GM19452 (cell line): ENCODE measurements at regions not wholly inside any gene's neighbourhood (a gene's known extent, or its start where the extent isn't known, plus 50 kb on each side); places are given as distances from the start of the nearest gene placed in this dataset.

Source experiments
- ATAC-seq: cut with Tn5 transposase; IDR thresholded peaks from one replicate; pipeline ENCODE4 v1.9.1; 2021; ENCODE audit not compliant: unreplicated experiment

DNA sequence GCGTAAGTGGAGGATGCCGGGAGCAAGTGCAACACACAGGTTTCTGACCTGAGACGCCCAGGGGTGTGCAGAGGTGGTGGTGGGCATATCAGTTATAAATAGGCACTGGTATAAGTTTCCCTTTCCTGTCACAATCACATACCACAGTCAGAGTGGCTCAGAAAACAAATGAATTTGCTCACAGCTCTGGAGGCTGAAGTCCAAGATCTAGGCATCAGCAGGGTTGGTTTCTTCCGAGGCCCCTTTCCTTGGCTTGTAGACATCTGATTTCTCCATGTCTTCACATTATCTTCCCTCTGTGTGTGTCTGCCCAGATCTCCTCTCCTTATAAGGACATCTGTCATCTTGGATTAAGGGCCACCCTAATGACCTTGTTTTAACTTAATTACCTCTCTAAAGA is 250.5 kb upstream of the TNRC6C start:
- ATAC-seq, result no peak

DNA sequence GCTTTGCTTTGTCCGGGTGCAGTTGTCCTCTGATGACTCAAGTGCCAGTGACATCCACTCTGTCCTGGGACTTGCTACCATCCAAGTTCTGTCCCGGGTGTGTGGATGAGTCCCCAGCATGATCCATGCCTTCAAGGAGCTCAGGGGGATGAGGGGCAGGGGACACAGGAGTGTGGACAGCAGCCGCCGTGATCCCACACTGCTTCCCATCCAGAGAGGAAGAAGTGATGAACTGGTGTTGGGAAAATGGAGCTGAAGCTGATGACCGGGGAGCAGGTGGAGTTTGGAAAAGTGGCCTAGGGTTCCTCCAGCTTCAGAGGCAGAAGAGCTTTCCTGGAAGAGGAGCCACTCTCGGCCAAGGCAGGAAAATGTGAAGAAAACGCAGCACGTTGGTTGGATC is 249.6 kb upstream of the TNRC6C start:
- ATAC-seq, result no peak

DNA sequence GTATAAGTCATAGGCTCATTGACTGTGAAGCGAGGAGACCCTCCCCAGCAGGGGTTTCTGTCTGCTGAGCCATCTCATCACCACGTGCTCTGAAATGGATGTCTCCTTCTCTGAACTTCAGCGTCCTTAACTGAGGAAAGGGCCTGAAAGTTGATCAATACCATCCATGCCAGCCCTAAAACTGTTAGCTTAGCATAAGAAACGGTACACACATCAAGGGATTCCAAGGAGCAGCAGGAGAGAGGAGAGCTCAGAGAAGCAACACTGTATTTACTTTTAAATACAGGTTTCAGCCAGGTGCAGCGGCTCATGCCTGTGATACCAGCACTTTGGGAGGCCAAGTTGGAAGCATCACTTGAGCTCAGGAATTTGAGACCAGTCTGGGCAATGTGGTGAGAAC is 248.9 kb upstream of the TNRC6C start:
- no peak for ATAC-seq

DNA sequence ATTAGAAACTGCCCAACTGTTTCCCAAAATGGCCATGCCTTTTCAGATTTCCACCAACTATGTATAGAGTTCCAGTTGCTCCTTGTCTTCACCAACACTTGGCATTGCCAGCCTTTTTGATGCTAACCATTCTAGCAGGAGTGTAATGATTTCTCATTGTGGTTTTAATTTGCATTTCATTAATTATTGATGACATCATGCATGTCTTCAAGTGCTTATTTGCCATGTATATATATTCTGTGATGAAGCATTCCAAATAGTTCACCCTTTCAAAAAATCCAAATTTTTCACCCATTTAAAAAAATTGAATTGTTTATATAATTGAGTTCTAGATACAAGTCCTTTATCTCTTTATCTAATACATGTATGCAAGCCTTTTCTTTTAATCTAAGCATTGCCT is 245.9 kb upstream of the TNRC6C start:
- ATAC-seq, result no peak

DNA sequence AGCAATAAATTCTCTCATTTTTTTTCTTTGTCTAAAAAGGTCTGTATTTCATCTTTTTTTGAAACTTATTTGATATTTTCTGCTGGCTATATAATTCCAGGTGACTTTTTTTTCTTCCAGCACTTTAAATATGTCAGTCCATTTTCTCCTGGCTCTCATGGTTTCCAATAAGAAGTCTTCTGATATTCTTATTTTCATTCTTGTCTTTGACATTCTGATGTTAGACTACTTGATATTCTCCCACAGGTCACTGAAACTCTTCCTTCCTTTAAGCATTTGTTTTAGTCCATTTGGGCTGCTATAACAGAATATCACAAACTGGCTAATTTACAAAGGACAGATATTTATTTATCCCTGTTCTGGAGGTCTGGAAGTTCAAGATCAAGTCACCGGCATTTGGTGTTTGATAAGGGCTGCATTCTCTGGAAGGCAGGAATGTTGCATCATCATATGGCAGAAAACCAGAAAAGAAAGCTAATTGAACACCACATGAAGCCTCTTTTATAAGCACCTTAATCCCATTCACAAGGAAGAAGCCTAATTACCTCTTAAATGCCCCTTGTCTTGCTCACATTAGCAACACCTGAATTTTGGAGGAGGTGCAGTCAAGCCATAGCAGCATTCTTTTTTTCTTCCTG is 242.1 kb upstream of the TNRC6C start:
- no peak for ATAC-seq

DNA sequence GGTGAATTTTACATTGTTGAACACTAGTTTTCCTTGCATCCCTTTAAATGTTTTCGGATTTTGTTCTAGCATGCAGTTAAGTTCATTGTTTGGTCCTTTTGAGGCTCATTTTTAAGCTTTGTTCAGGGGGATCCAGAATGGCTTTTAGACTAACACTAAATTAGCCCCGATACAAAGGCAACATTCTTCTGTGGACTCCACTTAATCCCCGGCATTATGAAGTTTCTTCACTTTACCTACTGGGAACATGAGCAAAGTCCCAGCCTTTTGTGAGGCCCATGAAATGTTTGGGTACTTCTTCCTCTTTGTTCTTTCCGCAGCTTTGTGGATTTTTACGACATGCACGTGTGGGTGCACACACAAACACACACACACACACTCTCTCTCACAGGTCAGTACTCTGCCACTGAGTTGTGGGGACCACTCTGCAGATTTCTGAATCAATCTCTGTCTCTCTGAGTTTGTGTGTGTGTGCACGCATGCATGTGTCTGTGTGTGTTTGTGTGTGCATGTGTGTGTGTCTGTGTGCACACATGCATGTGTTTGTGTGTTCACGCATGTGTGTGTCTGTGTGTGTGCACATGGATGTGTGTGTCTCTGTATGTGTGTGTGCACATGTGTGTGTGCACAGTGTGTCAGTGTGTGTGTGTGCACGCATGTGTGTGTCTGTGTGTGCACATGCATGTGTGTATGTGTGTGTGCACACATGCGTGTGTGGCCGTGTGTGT is 240.4 kb upstream of the TNRC6C start:
- no peak for ATAC-seq

DNA sequence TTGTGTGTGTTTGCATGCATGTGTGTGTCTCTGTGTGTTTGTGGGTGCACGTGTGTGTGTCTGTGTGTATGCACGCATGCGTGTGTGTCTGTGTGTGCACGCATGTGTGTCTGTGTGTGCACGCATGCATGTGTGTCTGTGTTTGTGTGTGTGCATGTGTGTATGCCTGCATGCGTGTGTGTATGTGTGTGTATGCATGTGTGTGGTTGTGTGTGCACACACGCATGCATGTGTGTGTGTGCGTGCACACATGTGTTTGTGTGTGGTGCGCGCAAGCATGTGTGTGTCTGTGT is 239.9 kb upstream of the TNRC6C start:
- ATAC-seq, result no peak

DNA sequence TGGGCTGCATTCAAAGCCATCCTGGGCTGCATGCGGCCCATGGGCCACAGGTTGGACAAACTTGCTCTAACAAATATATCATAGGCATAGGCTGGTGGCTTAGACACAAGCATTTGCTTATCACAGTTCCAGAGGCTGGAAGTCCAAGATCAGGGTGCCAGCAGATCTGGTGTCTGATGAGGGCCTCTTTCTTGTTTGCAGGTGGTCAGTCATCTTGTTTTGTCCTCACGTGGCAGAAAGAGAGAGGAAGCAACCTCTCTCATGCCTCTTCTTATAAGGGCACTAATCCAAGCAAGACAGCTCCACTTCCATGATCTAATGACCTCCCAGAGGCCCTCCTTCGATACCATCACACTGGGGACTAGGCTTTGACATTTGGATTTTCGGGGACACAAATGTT is 238.7 kb upstream of the TNRC6C start:
- no peak for ATAC-seq

DNA sequence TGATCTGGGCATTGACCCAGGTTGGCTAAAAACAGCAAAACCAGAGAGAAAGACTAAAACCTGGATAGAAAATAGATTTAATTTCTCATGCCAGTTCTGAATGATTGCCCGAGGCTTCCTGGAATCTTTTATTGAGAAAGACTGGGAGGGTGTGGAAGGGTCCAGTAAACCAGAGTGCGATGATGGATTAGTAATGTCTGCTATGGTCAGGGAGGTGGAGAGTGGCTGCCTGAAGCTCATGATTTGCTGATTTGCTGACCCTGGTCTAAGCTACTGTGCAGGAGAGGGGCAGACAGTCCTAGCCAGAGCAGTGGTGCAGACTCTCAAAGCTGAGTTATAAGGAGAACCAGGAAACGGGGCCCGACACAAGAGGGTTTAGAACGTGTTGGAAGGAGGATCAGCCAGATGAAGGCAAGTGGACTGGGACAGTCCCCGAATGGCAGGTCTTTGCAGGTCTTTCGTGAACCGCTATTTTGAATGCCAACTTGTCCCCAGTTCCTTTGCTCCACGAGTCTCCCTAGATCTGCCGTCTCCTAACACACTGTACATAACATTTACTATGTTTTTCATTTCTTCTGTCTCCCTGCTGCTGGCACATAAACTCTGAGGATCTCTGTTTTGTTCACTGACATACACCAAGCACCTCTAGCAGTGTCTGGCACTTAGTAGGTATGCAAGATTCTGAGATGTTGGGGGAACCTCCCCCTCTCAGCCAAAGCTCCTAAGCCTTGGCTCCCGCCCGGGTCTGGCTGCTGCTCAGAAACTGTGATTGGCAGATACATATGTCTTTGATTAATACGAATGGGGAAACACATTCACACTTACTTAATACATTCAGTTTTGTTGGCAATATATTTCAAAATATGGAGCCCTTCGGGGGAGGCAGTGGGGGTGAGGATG is 237.3 kb upstream of the TNRC6C start:
- ATAC-seq, result no peak

DNA sequence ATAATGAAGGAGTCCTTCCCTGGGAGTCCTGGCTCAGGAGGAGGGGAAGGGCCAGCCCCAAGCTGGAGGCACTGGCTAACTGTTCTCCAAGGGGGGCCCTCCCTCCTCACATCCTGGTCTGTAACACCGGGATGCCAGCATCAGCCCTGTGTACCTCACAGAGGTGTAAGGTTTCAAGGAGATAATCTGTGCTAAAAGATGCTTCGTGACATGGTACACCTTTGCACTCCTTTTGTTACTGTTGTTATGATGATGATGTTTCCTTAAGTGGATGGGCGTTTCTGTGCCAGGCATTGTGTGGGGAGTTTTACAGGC is 236.7 kb upstream of the TNRC6C start:
- ATAC-seq, result no peak

DNA sequence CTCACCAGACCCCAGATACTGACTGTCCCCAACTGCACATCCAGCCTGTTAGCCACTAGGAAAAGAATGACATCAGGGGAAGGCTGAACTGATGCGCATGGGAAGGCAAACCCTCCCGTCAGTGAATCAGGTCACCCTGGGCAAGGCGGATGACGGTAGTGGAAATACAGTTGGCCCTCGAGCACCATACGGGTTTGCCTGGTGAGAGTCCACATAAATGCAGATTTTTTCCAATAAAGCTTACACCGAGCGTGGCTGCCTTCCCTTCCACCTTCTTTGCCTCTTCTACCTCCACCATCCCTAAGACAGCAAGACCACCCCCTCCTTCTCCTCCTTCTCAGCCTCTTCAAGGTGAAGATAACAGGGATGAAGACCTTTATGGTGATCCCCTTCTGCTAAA is 236.1 kb upstream of the TNRC6C start:
- ATAC-seq, result no peak

DNA sequence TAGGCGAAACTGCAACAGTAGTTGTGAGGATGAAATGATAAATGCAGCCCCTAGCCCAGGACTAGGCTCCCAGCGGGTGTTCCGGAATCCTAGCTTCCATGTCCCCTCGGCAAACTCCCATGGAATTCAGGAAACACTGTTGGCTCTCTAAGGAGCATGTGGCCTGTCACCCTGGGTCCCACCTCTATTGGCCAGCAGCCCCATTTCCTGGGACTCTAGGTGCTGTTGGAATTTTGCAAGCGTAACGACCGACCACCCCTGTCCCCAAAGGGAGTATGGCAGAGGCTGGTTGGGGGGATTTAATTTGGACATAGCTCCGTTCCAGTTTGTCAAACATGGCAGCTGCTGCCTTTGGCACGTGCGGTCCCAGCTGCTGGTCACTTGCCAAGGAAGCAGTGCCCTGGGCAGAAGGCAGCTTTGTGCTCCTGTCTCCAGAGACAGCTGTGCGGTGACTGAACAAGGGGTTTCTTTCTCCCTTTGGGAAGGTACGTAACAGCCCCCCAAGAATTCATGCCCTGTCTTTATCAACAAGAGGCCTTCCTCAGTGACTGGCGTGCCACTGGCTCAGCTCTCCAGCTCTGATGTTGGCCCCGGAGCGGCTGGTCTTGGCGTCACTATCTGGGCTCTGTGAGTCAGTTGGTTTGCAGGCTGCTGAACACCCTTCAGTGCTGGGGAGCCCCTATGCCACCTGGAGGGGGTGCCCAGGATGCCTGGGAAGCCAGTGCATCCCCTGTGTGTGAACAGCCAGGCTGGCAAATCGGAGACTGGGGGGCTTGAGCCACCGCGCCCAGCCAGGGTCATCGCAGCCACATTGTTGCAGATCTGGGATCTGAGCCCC is 235.2 kb upstream of the TNRC6C start:
- ATAC-seq, result no peak

DNA sequence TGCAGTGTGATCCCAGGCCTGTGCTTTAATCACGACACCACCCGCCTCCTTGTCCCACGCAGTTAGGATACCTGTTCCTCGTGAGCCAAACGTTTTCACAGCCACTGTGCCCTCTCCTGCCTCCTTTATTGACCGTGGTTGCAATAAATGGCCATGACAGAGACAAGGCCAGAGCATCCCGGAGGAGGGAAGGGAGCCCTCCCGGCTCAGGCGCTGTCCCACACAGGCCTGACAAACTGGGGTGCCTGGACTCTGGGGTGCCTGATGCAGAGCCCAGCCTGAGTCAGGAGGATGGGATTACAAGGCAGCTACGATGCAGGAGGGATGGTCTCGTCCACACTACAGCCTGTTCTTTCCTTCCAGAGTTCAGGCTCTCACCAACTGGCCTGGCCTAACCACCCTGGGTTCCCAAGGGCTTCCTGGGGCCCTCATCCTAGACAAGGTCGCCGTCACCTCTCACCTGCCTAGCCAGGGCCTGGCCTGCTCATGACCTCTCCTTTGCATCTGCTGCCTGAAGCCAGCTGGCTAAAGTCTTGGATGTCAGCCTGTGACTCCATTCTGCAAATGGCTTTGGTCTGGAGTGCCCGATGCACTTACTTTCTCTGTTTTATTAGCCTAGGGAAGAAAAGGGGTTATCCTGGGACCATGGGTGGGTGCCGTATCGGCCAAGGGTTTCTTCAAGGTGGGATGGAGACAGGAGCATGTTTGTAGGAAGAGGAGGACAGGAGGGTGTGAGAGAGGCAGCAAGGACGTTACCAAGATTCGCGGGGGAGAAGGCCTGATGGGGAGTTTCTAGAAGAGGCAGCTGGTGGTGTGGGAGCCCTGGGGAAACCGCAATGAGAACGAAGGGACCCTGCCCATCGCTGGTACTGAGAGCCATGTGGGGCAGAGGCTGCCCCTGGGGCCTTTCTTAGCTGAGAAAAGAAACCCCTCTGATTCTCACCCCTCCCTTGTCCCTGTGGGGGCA is 234.3 kb upstream of the TNRC6C start:
- no peak for ATAC-seq

DNA sequence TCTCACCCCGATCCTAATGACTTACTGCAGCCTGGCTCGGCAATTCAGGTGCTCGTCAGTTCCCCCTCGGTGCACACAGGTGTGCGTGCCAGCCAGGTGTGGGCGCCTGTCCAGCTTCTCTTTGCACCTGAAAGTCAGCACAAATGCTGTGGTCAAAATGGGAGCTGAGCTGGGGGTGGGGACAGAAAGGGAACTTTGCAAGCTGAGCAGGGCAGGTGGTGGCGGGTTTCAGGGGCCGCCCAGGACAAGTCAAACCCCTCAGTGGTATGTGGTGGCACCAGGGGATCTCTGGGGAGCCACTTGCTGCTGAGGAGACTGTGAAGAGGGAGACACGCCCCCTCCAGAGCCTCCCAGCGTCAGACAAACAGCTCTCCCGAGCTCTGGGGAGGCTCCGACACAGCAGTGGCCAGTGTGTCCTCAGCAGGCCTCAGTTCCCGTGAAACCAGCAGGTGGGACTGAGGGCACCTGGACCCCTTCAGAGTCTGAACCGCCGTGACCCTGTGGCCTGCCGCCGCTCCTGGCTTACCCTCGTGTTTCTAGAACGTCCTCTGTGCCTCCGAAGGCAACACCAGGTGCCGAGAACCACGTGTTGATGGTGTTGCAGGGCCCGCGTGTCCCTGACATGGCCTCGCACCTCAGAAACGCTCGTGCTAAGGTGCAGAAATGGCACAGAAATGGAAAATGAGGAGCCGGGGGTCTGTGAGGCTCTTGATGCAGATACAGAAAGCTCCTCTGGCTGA is 233.5 kb upstream of the TNRC6C start:
- ATAC-seq, result no peak

DNA sequence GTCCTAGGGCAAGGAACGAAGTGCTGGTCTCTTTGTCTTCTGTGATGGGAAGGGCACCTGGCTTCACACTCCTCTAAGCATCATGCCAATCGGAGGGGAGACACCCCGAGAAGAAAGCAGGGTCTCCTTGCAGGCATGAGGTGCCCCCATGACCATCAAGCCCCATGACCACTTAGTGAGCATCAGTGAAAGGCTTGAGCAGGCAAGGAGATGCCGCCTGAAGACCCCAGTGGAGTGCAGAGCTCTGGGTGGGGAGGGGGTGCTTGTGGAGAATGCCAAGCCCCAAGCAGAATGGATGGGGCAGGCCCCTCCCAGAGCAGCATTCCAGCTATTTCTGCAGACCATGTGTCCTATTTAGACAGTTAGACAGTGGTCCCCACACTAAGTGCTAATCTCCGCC is 232.7 kb upstream of the TNRC6C start:
- no peak for ATAC-seq

DNA sequence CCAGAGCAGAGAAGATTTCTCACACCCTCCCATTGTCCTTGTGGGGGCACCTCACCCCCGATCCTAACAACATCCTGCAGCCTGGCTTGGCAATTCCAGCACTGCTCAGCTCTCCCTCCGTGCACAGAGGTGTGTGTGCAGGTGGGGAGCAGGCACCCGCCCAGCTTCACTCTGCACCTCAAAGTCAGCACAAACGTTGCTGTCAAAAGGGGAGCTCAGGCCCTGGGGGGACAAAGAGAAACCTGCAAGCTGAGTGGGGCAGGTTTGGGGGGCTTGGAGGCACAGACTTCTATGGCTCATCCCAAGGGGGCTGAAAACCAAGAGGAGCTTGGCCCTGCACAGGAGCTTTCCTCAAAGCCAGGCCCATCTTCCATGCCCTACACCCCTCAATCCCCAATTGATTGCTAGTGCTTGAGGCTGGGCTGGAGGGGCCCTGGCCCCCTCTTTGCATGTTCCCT is 231.9 kb upstream of the TNRC6C start:
- no peak for ATAC-seq

DNA sequence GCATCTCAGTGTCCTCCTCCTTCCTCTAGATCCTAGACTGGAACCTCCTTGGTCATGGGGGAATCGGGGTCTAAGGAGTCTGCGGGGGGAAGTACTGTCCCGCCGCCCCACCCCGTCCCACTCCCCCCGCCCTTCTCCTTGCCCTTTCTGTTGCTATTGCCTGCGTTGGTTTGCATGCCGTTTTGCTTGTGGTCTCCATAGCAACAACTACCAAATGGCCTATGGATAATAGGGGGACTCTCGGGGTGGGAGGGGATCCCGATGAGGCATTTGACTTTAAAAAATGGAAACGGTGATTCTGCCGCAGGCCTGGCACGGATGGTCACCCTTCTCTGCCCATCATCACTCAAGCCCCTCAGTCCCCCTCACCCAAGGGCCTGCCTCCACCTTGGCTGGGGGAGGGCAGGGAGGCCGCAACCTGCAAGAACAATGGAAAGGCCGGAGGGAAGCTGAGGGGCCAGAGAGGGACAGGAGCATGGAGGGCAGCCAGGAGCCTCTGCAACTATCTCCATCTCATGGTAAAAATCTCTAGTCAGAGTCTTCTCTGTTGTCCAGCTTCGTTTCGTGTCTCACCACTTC is 231.4 kb upstream of the TNRC6C start:
- ATAC-seq, result no peak

DNA sequence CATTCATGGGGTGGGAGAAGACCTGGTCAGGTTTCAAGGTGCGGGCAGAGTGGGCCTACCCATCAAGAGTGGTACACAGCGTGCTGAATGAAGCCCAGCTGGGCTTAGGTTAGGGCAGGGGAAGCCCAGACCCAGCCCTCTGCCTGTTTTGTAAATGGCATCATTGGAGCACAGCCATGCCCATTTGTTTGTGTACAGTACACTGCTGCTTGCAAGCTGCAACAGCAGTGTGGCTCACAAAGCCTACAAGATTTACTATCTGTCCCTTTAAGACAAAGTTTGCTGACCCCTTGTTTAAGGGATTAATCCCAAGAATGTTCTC is 230.1 kb upstream of the TNRC6C start:
- no peak for ATAC-seq

DNA sequence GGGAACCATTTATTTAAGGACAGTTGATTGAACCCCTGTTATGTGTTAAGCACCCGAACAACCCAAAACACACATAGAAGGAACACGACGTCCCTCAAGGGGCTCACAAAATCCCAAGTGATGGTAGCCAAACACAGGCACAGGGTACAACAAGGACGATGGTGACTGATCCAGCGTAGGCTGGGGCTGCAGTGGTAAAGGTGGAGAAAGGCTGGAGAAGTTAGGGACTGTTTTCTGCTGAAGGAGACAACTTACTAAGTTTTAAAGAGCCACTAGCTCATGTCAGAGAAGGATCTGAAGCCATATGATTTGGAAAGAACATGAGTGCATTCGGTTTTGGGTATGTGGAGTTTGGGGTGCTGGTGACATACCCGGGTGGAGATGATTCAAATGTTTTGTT is 229.6 kb upstream of the TNRC6C start:
- no peak for ATAC-seq
